GM19238 (cell line): ENCODE measurements at regions not wholly inside any gene's neighbourhood (a gene's known extent, or its start where the extent isn't known, plus 50 kb on each side); places are given as distances from the start of the nearest gene placed in this dataset.

Experiments used
- DNase-seq: peaks from one replicate; pipeline ENCODE4 v3.0.0; 2011; ENCODE audit warnings: low spot score; ENCODE audit not compliant: insufficient read length

DNA sequence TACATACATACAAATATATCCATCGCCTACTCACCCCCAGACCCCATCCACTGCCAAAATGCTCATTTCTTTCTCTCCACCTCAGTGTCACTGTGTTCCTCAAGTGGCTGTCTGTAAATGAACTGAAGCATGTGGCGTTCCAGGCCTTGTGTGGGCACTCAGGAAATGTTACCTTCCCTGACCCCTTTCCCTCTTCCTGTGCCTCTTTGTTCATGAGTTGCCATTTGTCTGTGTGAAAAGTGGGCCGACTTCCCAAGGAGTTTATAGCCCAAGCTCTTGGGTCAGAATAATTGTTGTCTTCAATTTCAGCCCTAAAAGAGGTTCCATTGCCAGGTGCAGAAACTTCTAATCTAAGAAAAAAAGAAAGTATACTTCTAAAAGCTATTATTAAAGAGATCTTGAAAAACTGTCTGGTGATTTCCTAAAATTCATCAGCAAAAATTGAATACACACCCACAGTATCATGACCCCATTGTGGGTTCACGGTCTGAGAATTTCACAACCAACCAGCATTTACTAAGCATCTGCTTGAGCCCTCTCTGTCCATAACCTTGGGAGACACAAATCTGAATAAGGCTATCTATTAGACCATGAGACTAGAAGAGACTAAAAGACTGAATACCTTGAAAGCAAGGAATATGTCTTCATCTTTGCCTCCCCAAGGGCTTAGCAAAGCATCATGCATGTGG lies 201.4 kb upstream of the EEA1 start:
- DNase-seq = no peak

DNA sequence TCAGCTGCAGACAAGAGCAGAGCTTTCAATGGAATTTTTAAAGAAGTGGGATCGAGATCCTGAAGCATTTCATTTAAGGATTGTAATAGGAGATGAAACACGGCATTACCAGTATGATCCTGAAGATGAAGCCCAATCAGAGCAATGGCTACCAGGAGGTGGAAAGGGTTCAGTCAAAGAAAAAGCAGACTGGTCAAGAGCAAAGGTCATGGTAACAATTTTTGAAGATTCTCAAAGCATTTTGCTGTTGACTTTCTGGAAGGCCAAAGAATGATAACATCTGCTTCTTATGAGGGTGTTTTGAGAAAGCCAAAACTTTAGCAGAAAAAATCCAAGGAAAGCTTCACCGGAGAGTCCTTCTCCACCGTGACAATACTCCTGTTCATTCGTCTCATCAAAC lies 204.3 kb upstream of the EEA1 start:
- no peak for DNase-seq

DNA sequence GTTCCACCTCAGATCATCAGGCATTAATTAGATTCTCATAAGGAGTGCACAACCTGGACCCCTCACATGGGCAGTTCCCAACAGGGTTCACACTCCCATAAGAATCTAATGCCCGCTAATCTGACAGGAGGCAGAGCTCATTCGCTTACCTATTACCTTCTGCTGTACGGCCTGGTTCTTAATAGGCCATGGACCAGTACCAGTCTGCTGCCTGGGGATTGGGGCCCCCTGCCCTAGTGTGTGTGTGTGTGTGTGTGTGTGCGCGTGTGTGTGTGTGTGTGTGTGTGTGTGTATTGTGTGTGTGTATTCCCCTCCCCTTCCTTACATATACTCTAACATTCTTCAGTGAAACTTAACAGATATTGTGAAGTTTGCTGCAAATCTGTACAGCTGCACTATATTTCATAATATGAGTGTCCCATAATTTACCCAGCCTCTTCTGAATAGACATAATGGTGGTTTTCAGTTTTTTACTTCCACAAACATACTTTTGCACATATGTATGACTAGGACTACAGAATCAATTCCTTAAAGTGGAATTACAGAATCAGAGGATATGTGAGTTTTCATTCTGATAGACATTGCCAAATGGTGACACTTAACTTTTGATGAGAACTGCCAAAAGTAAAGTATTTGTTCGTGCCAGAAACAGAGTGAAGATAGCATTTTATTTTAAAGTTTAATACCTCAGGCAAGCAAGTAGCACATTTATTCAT lies 205.2 kb upstream of the EEA1 start:
- no peak for DNase-seq

DNA sequence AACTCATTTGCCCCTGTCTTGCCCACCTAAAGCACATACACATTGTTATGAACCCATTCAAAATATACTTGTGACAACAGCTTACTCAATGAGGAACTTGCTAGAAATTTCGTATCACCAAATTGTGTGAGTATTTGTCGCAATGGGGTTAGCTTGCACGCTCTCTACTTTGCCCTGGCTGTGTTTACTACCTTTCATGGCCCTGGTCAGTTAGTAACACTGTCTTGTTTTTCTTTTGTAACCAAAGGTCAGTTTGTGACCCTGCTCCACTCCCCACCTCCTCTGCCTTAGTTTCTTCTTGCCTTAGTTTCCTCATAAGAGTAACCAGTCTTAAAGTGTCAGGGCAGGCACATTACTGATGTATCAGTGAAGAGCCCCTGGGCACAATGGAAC lies 205.8 kb upstream of the EEA1 start:
- no peak for DNase-seq

DNA sequence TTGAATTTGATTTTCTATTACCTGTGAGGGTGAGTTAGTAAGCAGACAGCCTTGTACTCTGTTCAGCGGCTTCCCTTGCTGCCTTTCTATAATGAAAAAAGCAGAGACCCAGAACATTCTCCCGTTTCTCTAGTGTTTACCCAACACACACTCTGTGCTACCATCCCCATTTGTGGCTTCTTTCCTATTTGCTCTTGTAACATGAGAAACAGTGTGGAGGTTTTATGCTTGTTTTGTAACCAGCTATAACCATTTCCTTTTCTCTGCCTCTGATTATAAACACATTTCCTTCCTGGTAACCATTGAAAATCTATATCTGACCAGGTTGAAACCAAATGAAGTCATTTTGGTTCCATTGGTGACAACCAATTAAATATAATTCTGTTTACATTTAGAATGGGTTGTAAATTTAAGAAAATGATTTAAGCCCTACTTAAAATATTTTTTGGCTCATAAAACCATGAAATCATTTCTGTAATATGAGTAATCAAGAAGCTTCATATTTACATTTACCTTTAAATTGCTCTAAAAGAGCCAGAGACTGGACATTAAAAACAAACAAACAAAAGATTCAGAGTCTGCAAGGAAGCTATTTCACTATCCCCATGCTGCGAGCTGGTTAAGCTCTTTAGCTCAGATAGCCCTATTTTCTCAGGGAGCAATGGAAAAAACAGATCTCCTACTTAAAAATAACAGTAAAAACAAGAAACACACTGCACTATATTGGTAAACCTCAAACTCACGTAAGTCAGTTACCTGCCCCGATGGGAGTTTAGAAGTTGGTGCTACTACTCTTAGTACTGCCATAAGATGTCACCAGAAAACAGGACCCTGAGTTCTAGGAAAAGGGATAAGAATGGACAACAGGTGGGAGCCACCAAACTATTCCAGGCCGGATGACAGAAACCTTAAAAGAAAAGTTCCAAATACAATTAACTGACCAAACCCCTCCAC lies 206.5 kb upstream of the EEA1 start:
- no peak for DNase-seq

DNA sequence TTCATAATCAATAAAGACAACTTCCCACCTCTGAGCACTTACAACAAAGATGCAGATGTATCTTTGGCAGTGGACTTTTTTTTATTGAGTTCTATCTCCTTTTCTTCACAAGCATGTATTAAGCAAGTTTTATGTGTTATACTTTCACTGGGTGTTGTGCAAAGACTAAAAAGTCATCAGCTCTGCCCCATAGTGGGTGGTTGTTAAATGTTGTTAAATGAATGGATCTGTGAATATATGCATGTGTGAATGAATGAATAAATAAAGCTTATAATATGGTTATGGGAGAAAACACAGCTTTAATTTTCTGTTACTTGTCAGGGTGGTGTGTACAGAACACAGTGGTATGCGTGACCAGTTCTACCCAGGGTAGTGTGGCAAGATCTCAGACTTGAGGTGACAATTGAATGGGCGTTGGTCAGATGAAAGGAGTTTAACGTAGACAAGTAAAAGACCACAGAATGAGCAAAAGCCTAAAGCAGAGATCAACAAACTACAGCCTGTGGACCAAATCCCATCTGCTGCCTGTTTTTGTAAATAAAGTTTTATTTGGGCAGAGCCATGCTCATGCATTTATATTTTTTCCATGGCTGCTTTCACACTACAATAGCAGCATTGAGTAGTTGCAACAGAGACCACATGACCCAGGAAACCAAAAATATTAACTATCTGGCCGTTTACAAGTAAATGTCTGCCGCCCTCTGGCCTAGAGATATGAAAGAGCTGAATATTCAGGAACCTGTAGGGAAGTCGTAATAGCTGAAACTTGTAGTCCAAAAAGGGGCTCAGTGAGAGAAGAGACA lies 207.4 kb upstream of the EEA1 start:
- no peak for DNase-seq

DNA sequence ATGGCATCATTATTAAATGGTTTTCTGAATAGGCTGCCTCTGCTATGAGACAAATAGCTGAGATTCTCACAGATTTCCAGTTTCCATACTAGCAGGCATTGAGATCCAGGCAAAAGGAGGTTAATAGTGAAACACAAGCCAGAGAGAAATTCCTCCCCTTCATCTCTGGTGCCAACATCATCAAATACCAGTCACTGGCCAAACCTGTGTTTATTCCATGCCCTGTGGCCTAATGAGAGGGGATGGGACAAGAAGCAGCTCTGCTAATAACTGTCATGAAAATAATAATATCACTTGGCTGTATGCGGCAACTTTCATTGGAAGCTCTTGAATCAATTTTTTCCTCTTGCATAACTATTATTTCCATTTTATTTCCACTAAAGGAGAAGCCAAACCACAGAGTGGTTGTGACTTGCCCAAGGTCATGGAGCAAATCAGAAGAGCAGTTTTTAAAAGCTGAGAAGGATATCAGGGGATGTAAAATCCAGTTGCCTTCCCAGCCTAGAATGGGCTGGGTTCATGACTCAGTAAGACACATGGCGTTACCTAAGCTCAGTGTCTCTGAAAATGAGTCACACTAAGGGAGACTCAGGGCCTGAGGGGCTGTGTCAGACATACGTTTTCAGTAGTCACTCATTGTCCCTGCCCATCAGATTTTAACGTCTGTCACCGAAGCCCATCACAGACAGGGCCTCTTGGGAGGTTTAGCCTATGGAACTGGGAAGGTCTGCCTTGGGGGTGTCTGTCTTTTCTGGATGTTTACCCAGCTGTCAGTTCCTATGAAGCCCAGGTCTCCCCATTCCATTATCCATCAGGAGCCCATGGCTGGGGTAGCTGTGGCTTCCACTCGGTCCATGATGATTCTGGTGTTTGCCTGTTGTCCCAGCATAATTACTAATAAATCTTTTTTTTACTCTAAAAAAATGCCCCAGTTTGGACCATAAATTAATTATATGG lies 208.8 kb upstream of the EEA1 start:
- DNase-seq = no peak

DNA sequence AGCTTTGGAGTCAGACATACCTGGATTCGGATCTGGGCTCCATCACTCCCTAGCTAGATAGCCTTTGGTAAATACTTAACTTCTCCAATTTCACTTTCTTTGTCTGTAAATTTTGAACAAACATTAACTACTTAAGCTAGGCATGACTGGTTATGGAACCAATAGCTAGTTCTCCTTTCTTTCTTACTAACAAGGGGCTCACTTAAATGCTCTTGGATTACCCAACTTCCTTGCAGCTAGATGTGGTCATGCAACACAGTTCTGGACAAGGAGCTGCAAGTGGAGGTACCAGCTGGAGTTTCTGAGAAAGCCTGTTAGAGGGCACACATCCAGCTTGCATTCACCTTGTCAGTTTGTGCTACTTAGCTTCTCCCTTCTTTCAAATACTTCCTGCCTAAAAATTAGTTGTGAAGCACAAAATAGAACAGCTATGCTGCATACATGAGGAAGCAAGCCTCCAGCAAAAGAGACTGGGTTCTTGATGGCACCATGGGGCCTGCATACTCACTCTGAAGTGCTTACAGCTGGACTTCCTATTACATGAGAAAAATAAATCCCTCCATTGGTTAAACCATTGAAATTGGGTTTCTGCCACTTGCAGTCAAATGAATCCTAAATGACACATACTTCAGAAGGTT lies 210.1 kb upstream of the EEA1 start:
- peak; percentile 28 for DNase-seq

DNA sequence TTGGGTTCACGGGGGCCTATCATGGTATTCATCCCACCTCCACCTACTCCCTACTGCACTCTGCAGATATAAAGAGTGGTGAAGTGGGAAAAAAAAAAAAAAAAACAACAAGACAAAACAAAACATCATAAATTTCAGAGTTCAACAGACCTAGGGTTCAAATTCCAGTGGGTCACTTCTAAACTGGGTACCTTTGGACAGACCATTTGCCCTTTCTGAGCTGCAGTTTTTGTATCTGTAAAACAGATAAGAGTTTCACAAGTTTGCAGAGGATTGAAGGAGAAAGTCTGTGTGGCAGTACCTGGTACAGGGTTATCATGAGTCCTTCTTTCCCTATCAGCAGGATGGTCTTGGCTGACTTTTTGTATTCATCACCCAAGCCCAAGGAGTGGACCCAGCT lies 211.2 kb upstream of the EEA1 start:
- no peak for DNase-seq

DNA sequence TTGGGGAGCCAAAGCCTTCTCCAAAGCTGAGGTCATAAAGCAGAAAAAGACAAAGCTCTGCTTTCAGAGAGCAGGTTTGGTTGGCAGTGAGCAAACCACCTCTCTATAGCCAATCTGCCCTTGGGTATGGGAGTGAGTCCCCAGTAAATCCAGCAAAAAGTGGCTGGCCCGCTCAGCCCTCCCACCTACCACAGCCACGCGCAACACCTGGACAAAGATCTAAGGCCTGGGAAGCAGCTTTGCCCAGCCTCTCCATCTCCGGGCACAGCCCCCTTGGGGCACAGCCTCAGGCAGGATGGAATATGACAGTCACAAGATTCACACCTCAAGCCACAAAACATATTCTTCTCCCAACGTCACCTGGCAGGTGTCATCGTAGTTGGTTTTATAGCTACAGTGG lies 211.7 kb upstream of the EEA1 start:
- no peak for DNase-seq

DNA sequence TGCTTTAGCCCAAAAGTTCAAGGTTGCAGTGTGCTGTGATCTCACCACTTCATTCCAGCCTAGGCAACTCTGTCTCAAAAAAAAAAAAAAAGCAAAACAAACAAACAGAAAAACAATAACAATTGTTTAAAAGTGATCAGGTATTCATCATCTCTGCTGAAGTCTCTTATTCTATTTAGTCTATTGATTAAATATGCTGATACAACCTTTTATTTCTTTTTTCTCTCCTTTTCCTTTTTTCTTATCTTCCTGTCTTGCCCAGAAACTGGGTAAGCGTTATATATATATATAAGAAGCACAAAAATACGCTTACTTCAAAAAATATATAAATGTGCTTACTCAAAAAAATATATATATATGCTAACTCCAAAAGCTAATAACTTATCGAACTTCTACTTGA lies 213.8 kb upstream of the EEA1 start:
- DNase-seq = no peak

DNA sequence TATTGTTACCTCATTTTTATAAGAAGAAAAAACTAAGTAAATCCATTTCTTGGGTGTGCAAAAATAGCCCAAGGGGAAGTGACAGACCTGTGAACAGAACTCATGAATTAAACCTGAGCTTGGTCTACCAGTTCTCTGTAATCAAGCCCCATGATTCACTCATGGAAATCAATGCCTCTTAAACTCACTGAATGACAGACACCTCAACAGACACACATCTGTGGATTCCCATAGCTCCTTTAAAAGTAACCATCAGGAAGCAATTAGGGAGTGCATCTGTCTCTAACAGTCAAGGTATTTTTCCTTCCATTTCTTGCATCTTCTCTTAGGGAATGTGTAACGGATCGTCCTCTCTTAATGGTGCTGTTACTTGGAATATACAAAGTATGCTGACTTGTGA lies 215.0 kb upstream of the EEA1 start:
- DNase-seq = no peak

DNA sequence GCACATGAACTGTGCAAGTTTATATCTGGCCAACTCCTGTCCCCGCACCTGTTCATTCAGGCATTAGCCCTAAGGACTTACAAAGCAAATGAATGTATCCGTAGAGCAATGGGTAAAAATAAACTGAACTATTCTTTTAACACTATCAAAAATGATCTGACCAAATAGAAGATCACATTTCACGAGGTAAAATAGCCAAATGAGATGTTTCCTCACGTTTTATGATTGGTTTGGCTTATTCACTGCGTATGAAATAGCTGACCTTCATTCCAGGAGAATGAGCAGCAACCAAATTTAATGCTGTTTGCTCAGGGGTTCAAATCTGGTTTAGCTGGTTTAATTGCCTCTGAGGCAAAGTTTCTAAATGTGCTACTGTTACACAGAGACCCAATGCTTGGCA lies 216.0 kb upstream of the EEA1 start:
- no peak for DNase-seq

DNA sequence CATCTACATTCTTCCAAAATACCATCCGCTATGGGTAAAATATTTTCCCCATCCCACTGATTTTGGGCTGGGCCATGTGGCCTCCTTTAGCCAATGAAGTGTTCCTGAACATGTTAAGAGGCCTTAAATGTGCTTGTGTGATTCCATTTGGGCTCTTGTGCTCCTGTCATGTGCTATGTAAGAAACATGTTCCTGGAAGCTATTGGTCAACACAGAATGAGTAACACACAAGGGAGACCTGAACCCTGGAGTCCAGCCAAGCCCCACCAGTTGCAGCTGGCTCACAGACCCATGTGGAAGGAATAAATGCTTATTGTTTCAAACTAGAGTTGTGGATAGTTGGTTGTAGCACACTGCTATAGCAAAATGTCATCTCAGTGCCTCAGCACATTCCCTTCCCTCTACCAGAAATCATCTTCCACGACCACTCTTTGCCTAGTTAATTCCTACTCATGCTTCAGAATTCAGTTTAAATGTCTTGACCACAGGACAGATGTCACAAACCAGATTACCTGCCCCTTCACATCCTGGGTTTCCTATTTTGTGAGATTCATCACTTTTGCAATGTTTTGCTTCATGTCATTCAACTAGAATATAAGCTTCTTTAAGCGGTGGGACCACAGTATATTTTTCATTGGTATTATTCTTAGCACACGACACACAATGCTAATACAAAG lies 217.3 kb upstream of the EEA1 start:
- DNase-seq = no peak

DNA sequence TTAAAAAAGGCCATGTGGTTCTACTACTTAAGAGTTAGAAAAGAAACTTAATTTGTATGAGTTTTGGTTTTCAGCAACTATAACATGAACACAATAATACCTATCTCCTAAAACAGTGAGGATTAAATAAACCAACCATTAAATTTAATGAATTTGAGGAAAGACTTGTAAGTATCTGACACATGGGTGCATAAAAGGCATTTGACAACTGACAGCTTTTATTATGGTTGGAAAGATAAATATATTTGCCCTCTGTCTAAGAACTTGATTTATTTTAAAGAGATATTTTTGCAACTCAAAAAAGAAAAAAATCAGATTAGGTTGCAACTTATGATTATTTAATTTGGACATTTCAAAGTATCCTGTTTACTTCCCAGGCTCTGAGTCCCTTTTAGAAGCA lies 217.9 kb upstream of the EEA1 start:
- no peak for DNase-seq

DNA sequence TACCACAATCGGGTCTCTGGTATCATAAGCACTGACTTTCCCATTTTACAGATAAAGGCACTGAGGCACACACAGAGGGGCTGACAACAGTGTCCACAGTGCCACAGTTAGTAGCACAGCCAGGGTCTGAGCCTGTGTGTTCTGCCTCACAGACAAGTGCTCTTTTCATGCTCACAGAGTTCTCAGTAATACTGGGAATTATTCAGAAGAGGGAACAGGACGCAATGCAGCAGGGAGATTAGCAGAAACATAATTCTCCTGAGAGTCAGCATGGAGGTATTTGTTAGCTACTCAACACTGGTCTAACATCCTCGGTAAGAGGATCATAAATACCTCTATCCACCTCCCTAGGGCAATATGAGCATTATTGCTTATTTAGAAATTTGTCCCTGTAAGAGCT lies 219.3 kb upstream of the EEA1 start:
- no peak for DNase-seq

DNA sequence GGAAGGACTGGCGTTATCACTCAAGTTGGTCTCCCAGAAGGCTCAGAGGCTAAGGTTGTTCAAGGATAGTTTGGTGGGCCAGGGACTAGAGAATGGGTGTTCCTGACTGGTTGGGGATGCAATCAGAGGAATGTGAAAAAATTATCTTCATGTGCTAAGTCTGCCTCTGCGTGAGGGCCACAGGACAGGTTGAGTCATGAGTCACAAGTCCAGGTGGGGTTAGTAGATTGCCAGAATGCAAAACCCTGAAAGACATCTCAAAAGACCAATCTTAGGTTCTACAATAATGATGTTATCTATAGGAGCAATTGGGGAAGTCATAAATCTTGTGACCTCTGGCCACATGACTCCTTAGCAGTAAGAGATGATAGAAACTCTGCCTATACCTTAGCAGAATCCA lies 220.1 kb upstream of the EEA1 start:
- no peak for DNase-seq

DNA sequence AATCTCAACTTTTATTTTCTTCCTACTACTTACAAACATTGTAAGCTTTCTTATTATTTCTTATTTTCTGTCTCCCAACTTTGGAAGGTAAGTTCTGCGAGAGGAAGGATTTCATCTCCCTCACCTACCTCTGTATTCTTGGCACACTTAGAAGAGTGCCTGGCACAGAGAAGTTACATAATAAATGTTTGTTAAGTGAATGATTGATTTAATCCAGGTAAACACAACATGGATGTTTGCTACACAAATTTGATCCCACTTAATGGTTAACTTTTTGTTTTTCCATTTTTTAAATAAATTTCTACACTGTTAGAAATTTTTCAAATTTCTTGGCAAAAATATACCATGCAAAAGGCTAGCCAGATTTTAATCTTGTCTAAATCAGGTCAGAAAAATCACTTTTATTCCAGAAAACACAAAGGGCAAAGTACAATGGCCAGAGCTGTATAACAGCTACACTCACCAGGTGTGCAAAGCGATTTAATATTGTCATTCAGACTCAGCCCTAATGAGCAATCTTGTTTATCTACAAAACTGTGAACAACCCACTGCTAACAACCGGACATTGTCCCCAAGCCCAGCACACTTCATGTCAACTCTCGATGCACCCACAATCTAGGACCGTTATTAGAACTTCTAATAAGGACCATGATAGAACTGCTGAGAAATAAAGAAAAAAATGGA lies 222.1 kb upstream of the EEA1 start:
- DNase-seq = no peak

DNA sequence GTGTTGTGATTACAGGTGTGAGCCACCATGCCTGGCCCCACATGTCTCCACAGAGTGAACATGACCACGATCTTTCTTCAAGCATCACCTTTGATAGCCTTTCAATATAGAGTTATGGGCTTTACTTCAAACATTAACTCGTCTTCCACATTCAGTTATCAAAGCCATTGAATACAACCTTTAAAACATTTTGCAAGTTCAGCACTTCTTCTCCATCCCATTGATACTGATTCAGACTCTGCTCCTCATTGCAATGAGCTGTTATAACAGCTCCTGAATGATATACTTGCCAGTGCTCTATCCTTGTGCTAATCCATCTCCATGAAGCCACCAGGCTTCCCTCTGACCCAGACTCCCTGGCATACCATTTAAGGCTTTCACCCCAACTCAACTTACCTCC lies 223.5 kb upstream of the EEA1 start:
- no peak for DNase-seq
